Activated CD8-positive, alpha-beta T cell treated with anti-CD3 and anti-CD28 coated beads for 36 hours (primary cell): ENCODE measurements at regions not wholly inside any gene's neighbourhood (a gene's known extent, or its start where the extent isn't known, plus 50 kb on each side); places are given as distances from the start of the nearest gene placed in this dataset.
"Not testable (repeated sequence)": the region's sequence is repeated elsewhere in the genome, so short reads cannot be mapped to it uniquely, and the experiment has no call there.

Source experiments
- ATAC-seq: fragments of 200-7000 bp; cut with Tn5 transposase; one replicate; pipeline ENCODE4 v1.10.0; 2021; ENCODE audit warnings: mild to moderate bottlenecking, moderate library complexity
- CTCF ChIA-PET: fragments of 350-600 bp; sonication (Branson Sonifier 250); formaldehyde crosslinking; loops from one replicate; lab custom pipeline; 2021; ENCODE audit warnings: antibody characterized with exemption; lab: Charles Lee
- POLR2A ChIA-PET: fragments of 350-600 bp; sonication (Branson Sonifier 250); formaldehyde crosslinking; loops from one replicate; lab custom pipeline; 2021; ENCODE audit warnings: antibody characterized with exemption; lab: Charles Lee
- DNase-seq: peaks from one replicate; pipeline ENCODE4 v3.0.0-alpha.2; 2020
- H3K27ac Mint-ChIP-seq: one replicate; pipeline ENCODE4 v1.8.0; 2021; ENCODE audit warnings: mild to moderate bottlenecking, mixed read lengths
- H3K27me3 Mint-ChIP-seq: one replicate; pipeline ENCODE4 v1.8.0; 2021; ENCODE audit warnings: mixed read lengths
- H3K36me3 Mint-ChIP-seq: one replicate; pipeline ENCODE4 v1.8.0; 2021; ENCODE audit warnings: low read depth, mixed read lengths
- H3K4me1 Mint-ChIP-seq: one replicate; pipeline ENCODE4 v1.8.0; 2021; ENCODE audit warnings: low read depth, mixed read lengths
- H3K4me3 Mint-ChIP-seq: one replicate; pipeline ENCODE4 v1.8.0; 2021; ENCODE audit warnings: mild to moderate bottlenecking, moderate library complexity, mixed read lengths
- H3K9me3 Mint-ChIP-seq: one replicate; pipeline ENCODE4 v1.8.0; 2021; ENCODE audit warnings: mixed read lengths
- CTCF ChIP-seq: fragments of 200-600 bp; IDR thresholded peaks from one replicate; pipeline ENCODE4 v1.8.0; 2022; ENCODE audit warnings: antibody characterized with exemption, mild to moderate bottlenecking
- intact Hi-C: fragments of 100-400 bp; cut with micrococcal nuclease; formaldehyde crosslinking; loops from one replicate; pipeline ENCODE4 v1.10.0; 2022

DNA sequence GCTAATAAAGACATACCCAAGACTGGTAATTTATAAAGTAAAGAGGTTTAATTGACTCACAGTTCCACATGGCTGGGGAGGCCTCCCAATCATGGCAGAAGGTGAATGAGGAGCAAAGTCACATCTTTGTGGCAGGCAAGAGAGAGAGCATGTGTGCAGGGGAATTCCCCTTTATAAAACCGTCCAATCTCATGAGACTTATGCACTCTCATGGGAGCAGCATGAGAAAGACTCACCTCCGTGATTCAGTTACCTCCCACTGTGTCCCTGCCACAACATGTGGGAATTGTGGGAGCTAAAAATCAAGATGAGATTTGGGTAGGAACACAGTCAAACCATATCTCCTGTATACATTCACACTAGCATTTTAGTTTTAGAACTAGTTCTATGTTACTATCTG, 101.7 kb upstream of the NIPA1 start:
- DNase-seq, POLR2A ChIA-PET, ATAC-seq, H3K4me1 Mint-ChIP-seq, CTCF ChIA-PET, H3K27ac Mint-ChIP-seq, H3K9me3 Mint-ChIP-seq, H3K36me3 Mint-ChIP-seq, H3K4me3 Mint-ChIP-seq, H3K27me3 Mint-ChIP-seq, intact Hi-C loops: not testable (repeated sequence)

GRCh38 chr15:22699881-22700280, 86.6 kb upstream of the NIPA1 start:
- intact Hi-C loops: not testable (repeated sequence)

DNA sequence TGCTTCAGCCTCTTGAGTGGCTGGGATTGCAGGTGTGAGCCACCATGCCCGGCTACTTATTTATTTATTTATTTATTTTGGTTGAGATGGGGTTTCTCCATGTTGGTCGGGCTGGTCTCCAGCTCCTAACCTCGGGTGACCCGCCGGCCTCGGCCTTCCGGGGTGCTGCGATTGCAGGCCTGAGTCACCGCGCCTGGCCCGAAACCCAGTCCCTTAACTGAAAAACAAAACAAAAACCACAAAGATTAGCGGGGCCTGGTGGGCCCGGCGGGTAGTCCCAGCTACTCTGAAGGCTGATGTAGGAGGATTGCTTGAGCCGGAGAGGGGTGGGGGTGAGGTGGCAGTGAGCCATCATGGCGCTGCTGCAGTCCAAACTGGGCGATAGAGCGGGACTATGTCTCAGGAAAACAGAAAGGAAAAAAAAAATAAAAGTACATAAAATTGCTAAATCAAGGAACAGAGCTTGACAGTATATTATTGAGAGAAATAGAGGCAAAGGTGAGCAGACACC, 75.6 kb upstream of the NIPA1 start:
- H3K4me1 Mint-ChIP-seq, CTCF ChIA-PET, H3K36me3 Mint-ChIP-seq, POLR2A ChIA-PET, H3K4me3 Mint-ChIP-seq, H3K27ac Mint-ChIP-seq, intact Hi-C loops, ATAC-seq, DNase-seq, H3K9me3 Mint-ChIP-seq: not testable (repeated sequence)
- H3K27me3 Mint-ChIP-seq: peaks cover 23% of the 10 kb centered on the region

More at GRCh38 chr15:22699881-22700280, 86.6 kb upstream of the NIPA1 start:
- H3K4me1 Mint-ChIP-seq, H3K4me3 Mint-ChIP-seq, H3K9me3 Mint-ChIP-seq, POLR2A ChIA-PET, ATAC-seq, H3K36me3 Mint-ChIP-seq, H3K27ac Mint-ChIP-seq, DNase-seq, CTCF ChIA-PET, H3K27me3 Mint-ChIP-seq: not testable (repeated sequence)

DNA sequence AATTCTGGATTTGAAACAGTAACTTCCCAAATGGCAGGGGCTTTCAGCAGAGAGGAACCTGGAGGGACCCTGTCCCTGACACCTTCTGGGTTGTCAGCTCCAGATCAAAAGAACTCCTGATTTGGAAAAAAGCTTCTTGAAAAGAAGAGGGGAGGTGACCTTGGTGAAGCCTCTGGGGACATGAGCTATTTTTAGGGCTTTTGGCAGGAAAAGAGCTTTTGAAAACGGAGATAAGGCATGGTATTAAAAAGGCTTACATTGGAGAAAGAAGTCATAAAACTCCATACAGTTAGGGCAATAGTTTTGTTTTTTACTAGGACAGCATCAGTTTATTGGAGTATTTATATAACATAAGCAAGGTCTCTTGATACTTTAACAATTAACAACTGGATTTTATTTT, 72.5 kb upstream of the NIPA1 start:
- CTCF ChIA-PET, ATAC-seq, H3K9me3 Mint-ChIP-seq, POLR2A ChIA-PET, intact Hi-C loops, H3K36me3 Mint-ChIP-seq, H3K4me3 Mint-ChIP-seq, DNase-seq, H3K27ac Mint-ChIP-seq, H3K4me1 Mint-ChIP-seq: not testable (repeated sequence)
- peaks cover 32% of the 10 kb centered on the region for H3K27me3 Mint-ChIP-seq

- H3K4me3 Mint-ChIP-seq, intact Hi-C loops, H3K9me3 Mint-ChIP-seq, H3K36me3 Mint-ChIP-seq, H3K4me1 Mint-ChIP-seq, POLR2A ChIA-PET, H3K27ac Mint-ChIP-seq, CTCF ChIA-PET, DNase-seq: not testable (repeated sequence)
- peaks cover 34% of the 10 kb centered on the region for H3K27me3 Mint-ChIP-seq
- peak; percentile 49 for ATAC-seq
Observed at GRCh38 chr15:22714358-22715132, 71.9 kb upstream of the NIPA1 start.

DNA sequence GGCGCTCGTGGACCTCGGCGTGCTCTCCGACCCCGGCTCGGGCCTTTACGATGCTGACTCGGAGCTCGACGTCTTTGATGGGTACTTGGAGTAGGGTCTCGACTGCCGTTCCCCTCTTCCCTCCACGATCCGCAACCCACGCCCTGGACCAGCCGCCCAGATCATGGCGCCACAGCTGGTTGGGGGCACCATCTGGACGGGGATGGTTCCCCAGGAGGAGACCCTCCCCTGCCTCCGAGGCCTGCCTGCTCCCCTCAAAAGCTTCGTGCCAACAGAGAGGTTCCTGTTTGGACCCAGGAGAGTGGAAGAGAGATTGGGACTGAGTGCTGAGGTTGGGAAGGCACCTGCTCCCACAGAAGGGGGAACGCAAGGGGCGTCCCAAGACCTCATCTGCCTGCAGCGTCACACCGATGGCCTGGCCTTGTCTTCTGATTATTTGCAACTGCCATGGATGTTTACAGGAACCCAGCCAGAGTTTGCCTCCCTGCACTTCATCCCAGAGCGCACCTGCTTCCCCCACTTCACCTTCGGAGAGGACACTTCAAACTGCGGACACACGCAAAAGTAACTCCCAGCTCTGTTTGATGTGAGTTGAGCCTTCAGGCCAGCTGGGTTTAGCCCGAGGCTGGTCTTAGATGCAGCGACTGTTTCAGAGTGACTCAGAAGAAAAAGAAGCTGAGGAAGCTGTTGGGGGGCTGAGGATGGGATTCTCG, 71.2 kb upstream of the NIPA1 start:
- POLR2A ChIA-PET, H3K4me1 Mint-ChIP-seq, H3K9me3 Mint-ChIP-seq, ATAC-seq, CTCF ChIA-PET, DNase-seq, H3K4me3 Mint-ChIP-seq, H3K27ac Mint-ChIP-seq, intact Hi-C loops, H3K36me3 Mint-ChIP-seq: not testable (repeated sequence)
- H3K27me3 Mint-ChIP-seq: peaks cover 36% of the 10 kb centered on the region

DNA sequence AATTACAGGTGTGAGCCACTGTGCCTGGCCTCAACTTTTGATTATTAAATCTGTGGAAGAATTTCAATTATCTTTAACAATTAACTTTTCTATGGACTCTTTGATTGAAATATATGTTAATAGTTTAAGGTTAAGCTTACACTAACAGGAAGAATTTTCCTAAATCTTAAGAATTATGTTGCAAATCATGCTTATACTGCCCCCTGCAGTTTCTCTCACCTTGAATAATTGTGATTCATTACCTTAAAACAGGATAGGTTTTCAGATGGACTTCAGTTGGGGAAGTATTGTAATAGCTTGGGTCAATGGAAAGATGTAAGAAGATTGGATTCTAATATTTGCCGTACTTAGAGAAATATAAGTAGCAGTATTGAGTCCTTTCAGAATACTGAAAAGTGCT, 66.5 kb upstream of the NIPA1 start:
- H3K4me1 Mint-ChIP-seq, H3K9me3 Mint-ChIP-seq, ATAC-seq, POLR2A ChIA-PET, CTCF ChIA-PET, H3K4me3 Mint-ChIP-seq, DNase-seq, intact Hi-C loops, H3K36me3 Mint-ChIP-seq, H3K27ac Mint-ChIP-seq: not testable (repeated sequence)
- peak; percentile 47 for TF ChIP-seq CTCF
- H3K27me3 Mint-ChIP-seq: peaks cover 28% of the 10 kb centered on the region

- ATAC-seq, CTCF ChIA-PET, POLR2A ChIA-PET: not testable (repeated sequence)
Observed at GRCh38 chr15:22726104-22726503, 60.3 kb upstream of the NIPA1 start.

GRCh38 chr15:22735067-22735466, 51.4 kb upstream of the NIPA1 start:
- H3K36me3 Mint-ChIP-seq, ATAC-seq, H3K27ac Mint-ChIP-seq, H3K27me3 Mint-ChIP-seq, POLR2A ChIA-PET, intact Hi-C loops, CTCF ChIA-PET, DNase-seq, H3K4me3 Mint-ChIP-seq, H3K9me3 Mint-ChIP-seq: not testable (repeated sequence)
- peaks cover 11% of the 10 kb centered on the region for H3K4me1 Mint-ChIP-seq

More at GRCh38 chr15:22726104-22726503, 60.3 kb upstream of the NIPA1 start:
- H3K4me3 Mint-ChIP-seq, H3K9me3 Mint-ChIP-seq, intact Hi-C loops, H3K27me3 Mint-ChIP-seq, H3K27ac Mint-ChIP-seq, H3K4me1 Mint-ChIP-seq, H3K36me3 Mint-ChIP-seq, DNase-seq: not testable (repeated sequence)
